CD14-positive monocyte (primary cell): ENCODE measurements at regions not wholly inside any gene's neighbourhood (a gene's known extent, or its start where the extent isn't known, plus 50 kb on each side); places are given as distances from the start of the nearest gene placed in this dataset.

Experiments
- DNase-seq, 3 donors: peaks; one replicate each; pipeline ENCODE4 v3.0.0-alpha.2; 2011 to 2022
- H2AFZ ChIP-seq: 2 replicates; pipeline ENCODE4 v1.6.0; 2012; ENCODE audit warnings: mild to moderate bottlenecking, low read depth, low read length, inconsistent platforms; ENCODE audit not compliant: insufficient read depth, poor library complexity, severe bottlenecking
- H3K27ac ChIP-seq, 2 donors: 1 replicate in 1 of 2; 2 replicates in 1 of 2; pipeline ENCODE4 v1.5.1; 2012 to 2013; ENCODE audit warnings: low read length in 2 of 2, control low read depth in 1 of 2, inconsistent platforms in 1 of 2, low read depth in 1 of 2, mild to moderate bottlenecking in 1 of 2
- H3K27me3 ChIP-seq, 2 donors: one replicate each; pipeline versions ENCODE4 v1.6.0 to v1.6.1; 2011 to 2013; ENCODE audit warnings: low read length in 2 of 2; ENCODE audit not compliant: control insufficient read depth in 2 of 2, insufficient read depth in 2 of 2
- H3K36me3 ChIP-seq, 2 donors: replicated peaks in 1 of 2; 1 replicate in 1 of 2; 2 replicates in 1 of 2; pipeline versions ENCODE4 v1.5.1 to v1.6.1; 2012 to 2013; ENCODE audit warnings: low read length in 2 of 2, control low read depth in 1 of 2, inconsistent platforms in 1 of 2, mild to moderate bottlenecking in 1 of 2; ENCODE audit not compliant: insufficient read depth in 2 of 2, control insufficient read depth in 1 of 2
- H3K4me1 ChIP-seq, 2 donors: 1 replicate in 1 of 2; 2 replicates in 1 of 2; pipeline versions ENCODE4 v1.5.1 to v1.6.1; 2012 to 2013; ENCODE audit warnings: low read length in 2 of 2, control low read depth in 1 of 2, inconsistent platforms in 1 of 2, mild to moderate bottlenecking in 1 of 2, moderate library complexity in 1 of 2; ENCODE audit not compliant: insufficient read depth in 2 of 2, control insufficient read depth in 1 of 2
- H3K4me2 ChIP-seq: replicated peaks from 2 replicates; pipeline ENCODE3; 2012; ENCODE audit warnings: low read length, moderate library complexity, mild to moderate bottlenecking; ENCODE audit not compliant: poor library complexity, severe bottlenecking; ENCODE audit errors: extremely low read depth
- H3K4me3 ChIP-seq, 3 experiments: fragments of 200-600 bp in 1 of 3; sonication (generic) in 1 of 3; replicated peaks in 1 of 3; 1 replicate in 2 of 3; 2 replicates in 1 of 3; pipeline ENCODE4 v1.5.1; 2011 to 2013; ENCODE audit warnings: low read length in 3 of 3, mild to moderate bottlenecking in 3 of 3, control low read depth in 2 of 3, low read depth in 2 of 3, inconsistent platforms in 1 of 3, moderate library complexity in 1 of 3
- H3K79me2 ChIP-seq: 2 replicates; pipeline ENCODE4 v1.6.0; 2012; ENCODE audit warnings: mild to moderate bottlenecking, control low read depth, inconsistent platforms, low read length, moderate library complexity; ENCODE audit not compliant: insufficient read depth
- H3K9ac ChIP-seq: 2 replicates; pipeline ENCODE4 v1.6.0; 2017; ENCODE audit warnings: low read length, mild to moderate bottlenecking; ENCODE audit not compliant: insufficient read depth, poor library complexity, severe bottlenecking
- H3K9me3 ChIP-seq, 2 donors: replicated peaks in 1 of 2; 1 replicate in 1 of 2; 2 replicates in 1 of 2; pipeline versions ENCODE4 v1.5.1 to v1.6.1; 2012 to 2013; ENCODE audit warnings: low read length in 2 of 2, control low read depth in 1 of 2; ENCODE audit not compliant: control insufficient read depth in 1 of 2, insufficient read depth in 1 of 2
- H4K20me1 ChIP-seq: 2 replicates; pipeline ENCODE4 v1.6.0; 2012; ENCODE audit warnings: mild to moderate bottlenecking, low read length, control low read depth, moderate library complexity; ENCODE audit not compliant: insufficient read depth
- H3K27ac Mint-ChIP-seq, 7 donors: one replicate each; pipeline ENCODE4 v1.8.0; 2020; ENCODE audit warnings: mild to moderate bottlenecking in 7 of 7, mixed read lengths in 7 of 7, moderate library complexity in 6 of 7, inconsistent platforms in 2 of 7
- H3K27me3 Mint-ChIP-seq, 3 donors: one replicate each; pipeline ENCODE4 v1.8.0; 2021 to 2022; ENCODE audit warnings: low read depth in 3 of 3, mild to moderate bottlenecking in 3 of 3, mixed read lengths in 3 of 3, moderate library complexity in 3 of 3, inconsistent platforms in 1 of 3
- H3K36me3 Mint-ChIP-seq, 2 donors: one replicate each; pipeline ENCODE4 v1.8.0; 2020; ENCODE audit warnings: mixed read lengths in 2 of 2, inconsistent platforms in 1 of 2, mild to moderate bottlenecking in 1 of 2
- H3K4me1 Mint-ChIP-seq: one replicate; pipeline ENCODE4 v1.8.0; 2020; ENCODE audit warnings: mild to moderate bottlenecking, mixed read lengths
- H3K4me3 Mint-ChIP-seq, 2 donors: one replicate each; pipeline ENCODE4 v1.8.0; 2020; ENCODE audit warnings: mild to moderate bottlenecking in 2 of 2, mixed read lengths in 2 of 2, moderate library complexity in 1 of 2
- H3K9me3 Mint-ChIP-seq, 7 donors: one replicate each; pipeline ENCODE4 v1.8.0; 2020 to 2022; ENCODE audit warnings: mixed read lengths in 7 of 7, mild to moderate bottlenecking in 6 of 7, moderate library complexity in 6 of 7, inconsistent platforms in 2 of 7
- CTCF ChIP-seq: fragments of 200-600 bp; IDR thresholded peaks from one replicate; pipeline ENCODE4 v1.8.0; 2022; ENCODE audit warnings: antibody characterized with exemption, mild to moderate bottlenecking
- WGBS: methylation state at CpG from one replicate; pipeline ENCODE4 v1.1.5; 2013; ENCODE audit warnings: missing lambda C conversion rate; ENCODE audit not compliant: insufficient coverage; 5-methylcytosine and 5-hydroxymethylcytosine counted together
- intact Hi-C, 2 donors: fragments of 100-400 bp; cut with micrococcal nuclease; formaldehyde crosslinking; loops; one replicate each; pipeline versions ENCODE4 v1.15.0 to v1.15.1; 2023

DNA sequence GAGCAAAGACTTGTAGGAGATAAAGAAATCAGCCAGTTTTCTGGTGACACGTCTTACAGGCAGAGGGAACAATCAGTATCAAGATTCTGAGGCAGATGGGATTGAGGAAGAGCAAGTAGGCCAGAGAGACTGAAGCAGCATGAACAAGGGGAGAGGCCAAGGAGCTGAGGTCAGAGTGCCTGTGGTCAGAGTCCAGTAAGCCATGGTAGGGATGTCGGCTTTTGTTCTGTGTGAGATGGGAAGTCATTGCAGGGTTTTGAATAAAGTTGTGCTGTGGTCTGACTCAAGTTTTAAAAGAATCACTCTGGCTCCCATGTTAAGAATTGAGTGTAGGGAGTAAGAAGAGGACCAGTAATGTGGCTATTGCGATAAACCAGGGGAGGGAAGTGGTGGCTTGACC, 85.9 kb upstream of the IVNS1ABP start:
- peak; percentile 25 to 59 (median 34) for DNase-seq
- Histone ChIP-seq H3K4me3 (no peak overlapping the region), H3K9ac (no peak overlapping the region), H3K27ac (no peak overlapping the region), H3K79me2 (no peaks in the 10 kb centered on the region), H3K4me1 (peaks cover 21 to 26% of the 10 kb centered on the region in 2 donors), H3K36me3 (no peaks in the 10 kb centered on the region), H2AFZ (no peak overlapping the region), H3K27me3 (no peaks in the 10 kb centered on the region), H3K9me3 (peaks cover 0 to 4% of the 10 kb centered on the region in 2 donors), H3K4me2 (no peak overlapping the region), H4K20me1 (no peaks in the 10 kb centered on the region)
- peaks cover 0 to 6% (median 3%) of the 10 kb centered on the region in 7 donors for H3K9me3 Mint-ChIP-seq
- intact Hi-C loops, result no loop called here
- peak overlapping the region in 6 of 7 donors; percentile 6 to 77 (median 52) for H3K27ac Mint-ChIP-seq
- no peaks in the 10 kb centered on the region for H3K36me3 Mint-ChIP-seq
- 71% methylated on average over 3 of the region's 3 CpGs for WGBS
- peaks cover 0 to 4% (median 0%) of the 10 kb centered on the region in 3 donors for H3K27me3 Mint-ChIP-seq
- H3K4me1 Mint-ChIP-seq, result peaks cover 33% of the 10 kb centered on the region
- peak overlapping the region in 1 of 2 donors; percentile 5 for H3K4me3 Mint-ChIP-seq
- no peak for TF ChIP-seq CTCF

GRCh38 chr1:185401019-185401418, 84.0 kb upstream of the IVNS1ABP start:
- 100% methylated on average over 2 of the region's 3 CpGs for WGBS
- intact Hi-C loops, result no loop called here
- Mint-ChIP-seq H3K27ac (peak overlapping the region in 1 of 7 donors; percentile 40), H3K27me3 (peaks cover 0 to 4% (median 0%) of the 10 kb centered on the region in 3 donors), H3K9me3 (peaks cover 0 to 3% (median 0%) of the 10 kb centered on the region in 7 donors), H3K4me3 (no peak overlapping the region), H3K4me1 (peaks cover 33% of the 10 kb centered on the region), H3K36me3 (no peaks in the 10 kb centered on the region)
- DNase-seq, result no peak
- H4K20me1 ChIP-seq, result no peaks in the 10 kb centered on the region
- no peak overlapping the region for H2AFZ ChIP-seq
- H3K4me3 ChIP-seq, result no peak overlapping the region
- TF ChIP-seq CTCF, result no peak
- H3K27me3 ChIP-seq, result no peaks in the 10 kb centered on the region
- H3K27ac ChIP-seq, result no peak overlapping the region
- peaks cover 21 to 26% of the 10 kb centered on the region in 2 donors for H3K4me1 ChIP-seq
- no peak overlapping the region for H3K9ac ChIP-seq
- H3K4me2 ChIP-seq, result no peak overlapping the region
- H3K79me2 ChIP-seq, result no peaks in the 10 kb centered on the region
- no peaks in the 10 kb centered on the region for H3K36me3 ChIP-seq
- H3K9me3 ChIP-seq, result no peaks in the 10 kb centered on the region
